GM23338 (cell line): ENCODE measurements at regions not wholly inside any gene's neighbourhood (a gene's known extent, or its start where the extent isn't known, plus 50 kb on each side); places are given as distances from the start of the nearest gene placed in this dataset.

Experiments
- CREB1 ChIP-seq: fragments of 250-450 bp; sonication (Bioruptor Pico); IDR thresholded peaks from 2 replicates; pipeline ENCODE4 v1.5.0; 2020; ENCODE audit warnings: low read depth, mild to moderate bottlenecking, moderate library complexity
- CTCF ChIP-seq, 2 experiments: fragments of 200-600 bp in 1 of 2; sonication (generic) in 1 of 2; conservative IDR thresholded peaks; 2 replicates each; pipeline versions ENCODE4 v1.5.1 to v1.6.1; 2016 to 2017; ENCODE audit warnings: antibody characterized with exemption in 2 of 2, low read depth in 2 of 2, mild to moderate bottlenecking in 2 of 2, moderate library complexity in 1 of 2
- EZH2 ChIP-seq: fragments of 200-600 bp; sonication (generic); IDR thresholded peaks from one replicate; pipeline ENCODE4 v1.8.0; 2017; ENCODE audit warnings: antibody characterized with exemption, mild to moderate bottlenecking, low read depth; ENCODE audit not compliant: unreplicated experiment
- EZH2phosphoT487 ChIP-seq: fragments of 200-600 bp; sonication (generic); IDR thresholded peaks from one replicate; pipeline ENCODE4 v1.8.1; 2018; ENCODE audit warnings: antibody characterized with exemption; ENCODE audit not compliant: unreplicated experiment
- JUNB ChIP-seq: IDR thresholded peaks from one replicate; pipeline ENCODE4 v1.6.1; 2016; ENCODE audit warnings: antibody characterized with exemption; ENCODE audit not compliant: unreplicated experiment
- POLR2AphosphoS5 ChIP-seq: IDR thresholded peaks from 2 replicates; pipeline ENCODE4 v1.6.1; 2016; ENCODE audit warnings: antibody characterized with exemption, low read depth
- REST ChIP-seq: IDR thresholded peaks from one replicate; pipeline ENCODE4 v1.6.1; 2018; ENCODE audit warnings: antibody characterized with exemption; ENCODE audit not compliant: unreplicated experiment
- STAT1 ChIP-seq: IDR thresholded peaks from one replicate; pipeline ENCODE4 v1.6.1; 2016; ENCODE audit warnings: antibody characterized with exemption; ENCODE audit not compliant: unreplicated experiment
- ZNF114 ChIP-seq: fragments of 250-450 bp; sonication (Bioruptor Pico); IDR thresholded peaks from 2 replicates; pipeline ENCODE4 v1.5.0; 2020; ENCODE audit warnings: mild to moderate bottlenecking, moderate library complexity
- ZNF331 ChIP-seq: fragments of 250-450 bp; sonication (Bioruptor Pico); IDR thresholded peaks from 2 replicates; pipeline ENCODE4 v1.5.0; 2020; ENCODE audit warnings: low read depth, mild to moderate bottlenecking, moderate library complexity

DNA sequence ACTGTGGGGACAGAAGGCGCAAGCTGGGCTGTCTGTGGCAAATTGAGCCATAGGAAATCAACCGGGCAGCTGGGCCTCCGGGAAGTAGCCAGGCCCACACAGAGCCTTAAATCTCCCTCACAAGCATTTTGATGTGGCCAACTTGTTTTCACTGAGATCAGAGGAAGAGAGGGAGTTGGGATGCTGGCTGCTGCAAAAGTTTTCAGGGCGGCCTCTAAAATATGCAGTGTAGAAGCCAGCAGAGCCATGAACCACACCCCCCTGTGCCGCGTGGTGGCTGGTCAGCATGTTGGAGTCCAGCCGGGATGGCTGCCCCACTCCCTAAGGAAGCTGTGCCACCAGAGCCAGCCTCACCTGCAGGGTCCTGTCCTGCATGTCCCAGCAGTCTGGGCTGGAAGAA is 167.4 kb downstream of the CDC5L start:
- TF ChIP-seq CTCF (conservative IDR thresholded peaks at IDR 0.05; ENCODE audit: low read depth in 2 of 2) (no peak), POLR2AphosphoS5 (no peak), ZNF331 (no peak), REST (no peak), EZH2 (no peak), STAT1 (no peak), JUNB (no peak), EZH2phosphoT487 (no peak), ZNF114 (CRISPR knock-in tag) (no peak), CREB1 (CRISPR knock-in tag) (no peak)
